ENCODE measurements at regions not wholly inside any gene's neighbourhood (a gene's known extent, or its start where the extent isn't known, plus 50 kb on each side); places are given as distances from the start of the nearest gene placed in this dataset.

DNA sequence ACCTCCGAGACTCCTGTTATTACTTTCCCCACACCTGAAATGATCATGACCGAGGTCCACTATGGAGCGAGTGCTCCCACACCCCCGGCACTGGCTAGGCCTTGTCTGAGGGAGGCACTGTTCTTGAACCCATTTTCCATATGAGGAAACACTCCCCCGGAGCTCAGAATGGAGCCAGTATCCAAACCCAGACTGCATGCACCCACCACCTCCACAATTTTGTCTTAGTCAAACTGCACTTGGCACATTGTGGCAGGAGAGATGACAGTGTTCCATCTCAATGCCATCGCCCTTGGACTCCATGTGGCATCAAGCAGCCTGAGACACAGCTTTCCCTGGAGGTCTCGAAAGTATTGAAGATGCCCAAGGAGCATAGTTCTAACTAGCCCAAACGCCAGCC lies 154.1 kb downstream of the NUP210 start:
- DNase-seq = no peak

DNA sequence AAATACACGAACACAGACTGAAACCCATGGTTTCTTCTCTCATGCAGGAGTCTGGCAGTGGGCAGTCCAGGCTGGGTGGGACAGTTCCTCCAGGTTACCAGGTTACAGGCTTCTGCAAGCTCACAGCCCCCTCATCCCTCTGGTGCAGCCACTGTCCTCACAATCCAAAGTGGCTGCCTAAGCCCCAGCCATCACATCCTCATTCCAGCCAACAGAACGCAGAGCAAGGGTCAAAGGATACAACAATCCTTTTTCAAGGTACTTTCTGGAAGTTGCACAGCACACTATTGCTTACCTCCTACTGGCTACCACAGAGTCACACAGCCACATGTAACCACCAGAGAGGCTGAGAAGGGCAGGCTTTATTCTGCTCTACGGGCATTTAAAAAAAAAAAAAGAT lies 154.6 kb downstream of the NUP210 start:
- no peak for DNase-seq

DNA sequence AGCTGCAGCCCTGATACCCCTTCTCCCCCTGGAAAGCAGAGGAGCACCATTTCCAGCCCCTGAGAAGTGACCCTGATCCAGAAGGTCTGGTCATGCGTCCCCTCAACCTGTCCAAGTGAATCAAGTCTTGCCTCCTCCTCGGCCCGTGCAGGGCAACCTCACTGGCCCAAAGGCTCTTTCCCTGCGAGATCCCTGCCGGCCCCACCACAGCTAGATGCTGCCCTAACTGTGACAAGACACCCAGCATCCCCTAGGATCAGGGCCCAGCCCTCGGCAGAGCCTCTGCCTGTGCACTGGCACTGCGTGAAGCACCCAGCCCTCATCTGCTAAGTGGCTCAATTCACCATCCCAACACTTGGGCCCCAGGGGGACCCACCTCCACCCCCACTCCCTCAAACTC lies 155.1 kb downstream of the NUP210 start:
- no peak for DNase-seq

DNA sequence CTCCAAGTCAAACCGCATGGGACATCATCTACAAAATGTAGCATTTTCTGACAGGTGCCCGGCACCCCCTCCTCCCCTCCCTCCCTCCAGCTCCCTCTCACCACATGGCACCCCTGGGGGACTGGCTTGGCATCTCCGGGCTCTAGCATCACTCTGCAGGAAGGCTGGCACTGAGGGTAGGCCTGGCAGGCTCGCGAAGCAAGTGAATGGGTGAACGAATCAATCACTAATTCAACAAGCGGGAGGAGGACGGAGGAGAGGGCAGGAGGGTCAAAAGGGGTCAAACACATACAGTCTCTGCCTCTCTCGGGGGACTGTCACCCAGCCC lies 155.7 kb downstream of the NUP210 start:
- DNase-seq = no peak

DNA sequence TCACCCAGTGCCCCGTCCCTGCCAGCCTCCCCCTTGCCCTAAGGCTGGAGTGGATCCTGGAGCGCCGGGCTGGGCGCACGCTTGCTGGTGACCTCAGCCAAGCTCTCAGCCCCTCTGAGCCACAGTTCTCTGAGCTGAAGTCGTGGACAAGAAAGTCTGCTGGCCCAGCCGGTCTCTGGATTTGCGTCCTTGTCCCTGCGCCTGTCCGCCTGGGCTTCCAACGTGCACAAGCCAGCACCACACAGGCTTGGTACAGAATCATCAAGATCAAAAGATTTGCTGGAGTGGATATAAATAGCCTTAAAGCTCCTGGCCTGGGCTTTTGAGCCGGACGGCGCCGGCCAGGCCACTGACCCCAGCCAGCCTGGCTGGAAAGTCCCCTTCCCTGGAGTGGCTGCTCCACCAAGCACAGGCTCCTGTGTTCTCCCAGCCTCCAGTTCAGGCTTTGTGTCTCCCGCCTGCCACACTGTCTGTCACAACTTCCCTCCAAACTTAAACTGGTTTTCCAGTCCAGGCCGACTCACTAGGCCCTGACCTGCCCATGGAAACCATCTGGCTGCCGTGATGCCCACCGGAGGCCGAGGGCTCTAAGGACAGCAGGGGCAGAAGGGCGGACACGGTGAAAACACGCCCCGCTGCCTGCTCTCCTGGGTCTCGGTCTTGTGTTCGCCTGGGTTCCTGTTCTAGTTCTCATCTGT lies 156.2 kb downstream of the NUP210 start:
- no peak for DNase-seq

DNA sequence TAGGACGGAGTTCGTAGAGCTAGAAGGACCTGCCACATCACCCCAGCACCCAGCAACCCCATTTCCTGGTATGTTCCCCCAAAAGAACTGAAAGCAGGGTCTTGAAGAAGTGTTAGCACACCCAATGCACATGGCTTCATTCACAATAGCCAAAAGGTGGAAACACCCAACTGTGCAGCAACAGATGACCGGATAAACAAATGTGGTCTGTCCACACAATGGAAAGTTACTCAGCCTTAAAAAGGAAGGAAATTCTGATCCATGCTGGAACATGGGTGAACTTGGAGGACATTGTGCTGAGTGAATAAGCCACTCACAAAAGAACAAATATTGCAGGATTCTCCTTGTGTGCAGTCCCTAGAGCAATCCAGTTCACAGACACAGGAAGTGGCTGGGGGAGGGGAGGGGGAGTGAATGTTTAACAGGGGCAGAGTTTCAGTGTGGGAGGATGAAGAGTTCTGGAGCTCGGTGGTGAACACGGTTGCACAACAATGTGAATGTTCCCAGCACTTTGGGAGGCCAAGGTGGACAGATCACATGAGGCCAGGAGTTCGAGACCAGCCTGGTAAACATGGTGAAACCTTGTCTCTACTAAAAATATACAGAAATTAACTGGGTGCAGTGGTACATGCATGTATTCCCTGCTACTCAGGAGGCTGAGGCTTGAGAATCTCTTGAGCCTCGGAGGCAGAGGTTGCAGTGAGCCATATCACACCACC lies 157.5 kb downstream of the NUP210 start:
- peak; percentile 71 for DNase-seq

DNA sequence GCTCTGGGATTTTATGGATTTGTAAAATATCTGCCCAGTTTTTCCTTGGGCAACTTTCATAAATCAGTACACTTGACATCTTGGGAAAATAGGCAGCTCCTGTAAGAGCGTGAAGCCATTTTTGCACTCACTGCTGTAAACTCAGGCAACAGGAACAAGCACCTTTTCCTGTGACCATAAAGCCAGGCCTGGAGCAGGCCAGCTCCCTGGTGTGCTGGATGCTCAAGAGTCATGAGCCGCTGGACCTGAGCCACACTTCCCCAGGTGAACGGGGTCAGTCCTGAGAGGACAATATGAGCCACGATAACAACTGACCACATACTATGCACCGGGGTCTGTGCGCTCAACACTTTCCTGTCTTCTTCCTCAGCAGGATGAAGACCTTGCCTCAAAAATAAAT lies 158.2 kb downstream of the NUP210 start:
- DNase-seq = no peak

DNA sequence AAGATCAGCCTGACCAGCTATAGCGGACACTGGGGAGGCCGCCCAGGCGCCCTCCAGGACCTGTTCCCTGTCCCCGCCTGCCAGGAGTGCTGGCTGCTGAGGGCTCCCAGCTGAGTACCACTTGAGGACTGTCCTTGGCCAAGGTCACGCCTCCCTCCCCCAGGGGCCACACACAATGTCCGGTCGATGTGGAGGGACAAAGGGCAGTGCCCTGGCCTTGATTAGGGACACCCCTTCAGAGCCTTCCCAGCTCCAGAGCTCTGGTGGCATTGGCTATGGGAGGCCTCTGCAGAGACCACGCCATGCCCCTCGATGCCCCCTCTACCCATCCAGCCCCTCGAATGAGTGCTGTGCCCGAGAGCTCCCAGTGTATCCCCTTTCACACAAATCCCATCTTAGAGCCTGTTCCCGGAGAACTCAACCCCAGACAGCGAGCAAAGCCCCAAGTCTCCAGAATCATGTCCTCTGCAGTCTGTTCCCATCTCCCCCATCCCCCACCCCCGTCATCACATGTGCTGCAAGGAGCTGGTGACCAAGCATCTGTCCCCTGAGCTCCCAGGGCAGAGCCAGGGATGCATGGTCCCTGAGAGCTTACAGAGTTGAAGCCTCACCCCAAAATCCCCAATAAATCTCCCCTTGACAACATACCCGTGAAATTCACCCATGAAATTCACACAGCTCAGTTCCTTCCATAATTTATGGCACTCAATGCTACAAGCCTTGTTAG lies 158.9 kb downstream of the NUP210 start:
- no peak for DNase-seq

DNA sequence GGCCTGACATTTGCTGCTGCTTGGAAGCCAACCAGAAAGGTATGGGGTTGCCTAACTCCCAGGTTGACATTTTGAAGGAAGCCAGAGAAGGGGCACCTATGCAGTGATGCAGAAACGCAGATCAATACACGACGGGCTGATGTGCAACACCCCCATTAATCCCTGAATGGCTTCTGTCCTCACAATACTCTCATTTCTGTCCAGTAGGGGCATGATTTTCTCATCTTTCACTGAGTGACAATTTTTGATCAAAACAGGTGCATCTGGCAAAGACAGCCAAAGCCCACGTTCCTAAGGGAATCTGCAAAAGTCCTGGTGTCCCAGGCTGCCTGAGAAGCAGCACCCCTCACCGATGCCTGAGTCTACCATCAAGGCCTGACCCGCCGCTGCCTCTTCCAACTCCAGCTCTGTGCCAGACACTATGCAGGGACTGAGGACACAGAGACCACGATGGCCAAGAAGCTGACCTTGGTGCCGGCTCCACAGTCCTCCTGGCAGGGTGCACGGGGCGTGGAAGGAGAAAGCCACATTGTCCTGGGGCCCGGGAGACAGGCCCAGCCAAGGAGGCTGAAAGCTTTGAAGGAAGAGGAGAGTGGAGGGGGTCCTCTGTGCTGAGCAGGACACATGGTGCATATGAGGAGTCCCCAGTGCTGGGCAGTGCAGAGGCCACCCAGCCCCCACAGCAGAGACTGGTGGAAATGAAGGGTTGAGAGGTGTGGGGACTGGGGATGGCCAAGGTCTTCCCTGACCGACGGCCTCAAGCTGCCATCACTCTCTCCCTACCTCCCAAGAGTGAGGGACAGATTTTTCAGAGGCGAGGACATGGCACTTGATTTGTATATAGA lies 159.6 kb downstream of the NUP210 start:
- DNase-seq = no peak

DNA sequence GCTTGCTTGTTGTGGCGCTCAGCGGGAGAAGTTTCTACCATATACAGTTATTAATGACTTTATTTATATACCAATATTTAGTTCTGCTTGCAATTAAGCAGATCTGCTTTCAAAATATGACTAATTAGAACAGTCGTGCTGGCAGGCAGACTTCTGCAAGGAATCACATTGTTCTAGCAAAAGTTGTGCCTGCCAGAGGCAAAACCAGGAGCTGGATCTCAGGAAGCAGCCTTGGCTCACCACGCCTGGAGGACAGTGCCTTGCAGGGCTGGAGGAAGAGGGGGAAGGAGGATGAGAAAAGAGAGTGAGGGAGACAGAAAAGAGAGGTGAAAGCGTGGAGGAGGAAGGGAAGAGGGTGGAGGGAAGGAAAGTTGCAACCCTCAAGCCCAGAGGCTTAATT lies 160.3 kb downstream of the NUP210 start:
- DNase-seq = no peak

DNA sequence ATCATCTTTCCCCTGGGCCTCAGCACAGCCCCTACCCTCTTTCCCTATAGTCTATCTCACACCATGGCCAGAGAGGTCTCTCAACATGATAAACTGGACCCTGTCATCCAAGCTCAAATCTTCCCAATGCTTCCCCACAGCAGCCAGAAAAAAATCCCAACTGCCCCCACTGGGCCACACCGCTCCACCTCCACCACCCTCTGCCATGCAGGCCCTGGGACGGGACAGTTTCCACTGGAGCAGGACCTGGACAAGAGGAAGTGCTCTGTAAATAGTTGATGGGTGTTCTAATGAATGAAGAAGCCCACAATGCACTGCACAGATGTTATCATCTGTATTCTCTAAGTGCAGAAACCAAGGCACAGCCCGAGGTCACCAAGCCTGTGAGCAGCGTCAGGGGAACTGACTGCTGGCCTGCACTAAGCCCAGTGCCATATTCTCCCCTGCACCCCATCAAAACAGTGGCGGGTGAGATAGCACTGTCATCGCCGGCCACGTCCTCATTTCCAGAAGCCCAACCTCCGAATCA lies 161.1 kb downstream of the NUP210 start:
- DNase-seq = no peak

DNA sequence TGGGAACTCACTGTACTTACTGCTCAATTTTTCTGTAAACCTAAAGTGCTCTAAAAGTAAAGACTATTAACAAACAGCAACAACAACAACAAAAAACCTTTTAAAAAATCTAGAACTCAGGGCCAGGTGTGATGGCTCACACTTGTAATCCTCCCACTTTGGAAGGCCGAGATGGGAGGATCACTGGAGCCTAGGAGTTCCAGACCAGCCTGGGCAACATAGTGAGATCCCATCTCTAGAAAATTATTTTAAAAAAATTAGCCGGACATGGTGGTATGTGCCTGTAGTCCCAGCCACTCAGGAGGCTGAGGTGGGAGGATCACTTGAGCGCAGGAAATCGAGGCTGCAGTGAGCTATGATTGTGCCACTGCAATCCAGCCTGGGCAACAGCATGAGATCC lies 161.8 kb downstream of the NUP210 start:
- DNase-seq = no peak

DNA sequence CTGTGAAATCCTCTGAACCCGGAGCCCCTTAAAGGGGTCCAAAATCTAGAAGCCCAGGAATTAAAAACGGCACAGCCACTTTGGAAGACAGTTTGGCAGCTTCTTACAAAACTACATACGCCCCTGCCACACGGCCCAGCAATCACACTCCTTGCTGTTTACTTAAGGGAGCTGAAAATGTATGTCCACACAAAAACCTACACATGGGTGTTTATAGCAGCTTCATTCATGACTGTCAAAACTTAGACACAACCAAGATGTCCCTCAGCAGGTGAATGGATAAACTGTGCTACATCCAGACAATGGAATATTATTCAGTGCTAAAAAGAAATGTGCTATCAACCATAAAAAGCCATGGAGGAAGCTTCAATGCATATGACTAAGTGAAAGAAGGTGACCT lies 162.5 kb downstream of the NUP210 start:
- no peak for DNase-seq

DNA sequence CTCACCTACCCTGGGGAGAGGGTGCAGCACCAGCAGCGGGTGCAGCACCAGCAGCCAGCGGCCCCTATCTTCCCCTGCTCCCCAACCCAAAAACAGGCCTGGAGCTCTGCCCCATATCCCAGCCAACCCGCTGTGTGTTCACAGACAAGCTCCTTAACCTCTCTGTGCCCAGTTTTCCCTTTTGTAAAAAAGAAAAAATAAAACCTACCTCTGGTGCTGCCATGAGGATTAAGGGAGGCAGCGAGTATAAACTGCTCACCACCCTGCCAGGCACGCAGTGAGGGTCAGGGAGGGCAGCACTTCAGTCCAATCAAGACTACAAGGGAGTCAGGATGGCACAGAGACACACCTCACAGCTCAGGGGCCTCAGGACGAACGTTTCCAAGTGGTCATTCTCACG lies 163.3 kb downstream of the NUP210 start:
- DNase-seq = no peak

DNA sequence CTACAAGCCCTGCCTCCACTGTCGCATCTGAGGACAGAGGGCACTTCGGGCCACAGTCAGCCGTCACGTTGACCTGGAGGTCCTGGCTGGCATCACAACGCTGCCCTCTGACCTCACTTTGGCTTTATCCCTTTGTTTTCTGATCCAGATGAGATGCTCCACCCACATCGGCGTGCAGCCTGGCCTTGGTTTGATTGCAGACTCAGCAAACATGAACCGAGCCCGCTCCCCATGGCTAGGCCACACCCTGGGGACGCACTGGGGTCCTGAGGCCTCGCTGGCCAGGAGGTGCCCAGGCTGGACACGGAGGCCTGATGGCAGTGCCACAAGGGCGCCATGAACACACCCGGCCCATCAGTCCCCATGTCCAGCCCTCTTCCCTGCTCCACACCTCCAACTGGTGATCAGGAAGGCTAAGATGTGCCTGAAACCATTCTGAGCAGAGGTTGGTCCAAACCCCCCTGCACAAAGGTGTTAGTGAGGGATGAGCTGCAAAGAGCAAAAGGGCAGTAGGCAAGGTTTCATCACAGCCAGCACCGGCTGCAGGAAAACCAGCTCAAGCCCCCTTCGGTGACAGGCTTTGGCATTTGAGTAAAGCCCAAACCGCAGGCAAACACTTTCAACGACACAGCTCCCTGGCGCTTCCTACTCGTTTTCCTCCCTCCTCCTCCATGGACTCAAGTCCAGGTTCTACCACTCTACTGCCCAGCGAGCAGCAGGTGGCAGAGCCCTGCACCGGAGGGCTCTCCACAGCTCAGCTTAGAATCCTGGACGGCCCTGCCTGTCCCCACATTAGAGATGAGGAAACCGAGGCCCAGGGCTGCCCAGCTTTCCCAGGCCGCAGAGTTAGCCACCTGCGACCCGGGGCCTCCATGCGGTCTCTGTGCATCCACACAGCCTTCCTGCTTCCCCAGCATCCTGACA lies 165.8 kb downstream of the NUP210 start:
- DNase-seq = no peak

DNA sequence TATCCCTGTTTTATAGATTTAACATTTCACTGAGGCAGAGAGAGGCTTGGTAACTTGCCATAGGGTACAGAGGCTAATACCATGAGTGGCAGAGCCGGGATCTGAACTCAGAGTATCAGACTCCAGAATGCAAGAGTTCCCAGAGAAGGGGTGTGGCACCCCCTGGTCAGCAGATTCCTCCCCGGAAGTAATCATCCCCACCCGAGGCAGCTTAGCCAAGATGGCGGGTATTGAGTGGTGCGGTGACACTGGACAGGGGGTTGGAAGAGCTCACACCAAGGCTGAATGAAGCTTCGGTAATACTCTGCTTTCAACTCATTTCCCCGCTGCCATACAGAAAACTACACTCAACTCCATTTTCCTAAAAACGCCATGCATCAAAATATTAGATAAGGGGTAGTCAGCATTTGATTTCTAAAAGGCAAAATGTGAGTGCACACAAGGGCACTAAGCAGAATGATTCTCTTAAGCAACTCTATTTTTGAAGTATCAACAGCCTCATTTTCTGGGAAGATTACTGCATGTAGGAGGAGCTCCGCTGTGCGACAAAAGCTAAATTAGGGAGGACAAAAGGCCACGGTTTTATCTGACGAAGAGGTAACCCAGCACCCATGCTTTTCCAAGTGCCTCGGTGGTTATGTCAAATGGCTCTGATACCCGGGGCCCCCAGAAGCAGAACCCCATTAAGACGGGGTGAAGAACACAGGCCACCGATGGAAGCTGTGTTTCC lies 166.7 kb downstream of the NUP210 start:
- DNase-seq = no peak

DNA sequence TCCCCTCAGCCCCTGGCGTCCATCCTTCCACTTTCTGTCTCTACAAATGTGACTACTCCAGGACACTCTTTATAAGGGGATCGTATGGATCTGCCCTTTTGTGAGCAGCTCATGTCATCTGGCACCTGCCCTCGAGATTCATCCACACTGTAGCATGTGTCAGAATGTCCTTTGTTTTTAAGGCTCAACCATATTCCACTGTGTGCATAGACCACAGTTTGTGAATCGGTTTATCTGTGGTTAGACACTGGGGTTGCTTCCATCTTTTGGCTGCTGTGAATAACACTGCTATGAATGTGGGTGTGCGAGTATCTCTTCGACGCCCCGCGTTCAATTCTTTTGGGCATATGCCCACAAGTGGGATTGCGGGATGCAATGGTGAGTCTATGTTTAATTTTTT lies 167.9 kb downstream of the NUP210 start:
- DNase-seq = peak; percentile 37

DNA sequence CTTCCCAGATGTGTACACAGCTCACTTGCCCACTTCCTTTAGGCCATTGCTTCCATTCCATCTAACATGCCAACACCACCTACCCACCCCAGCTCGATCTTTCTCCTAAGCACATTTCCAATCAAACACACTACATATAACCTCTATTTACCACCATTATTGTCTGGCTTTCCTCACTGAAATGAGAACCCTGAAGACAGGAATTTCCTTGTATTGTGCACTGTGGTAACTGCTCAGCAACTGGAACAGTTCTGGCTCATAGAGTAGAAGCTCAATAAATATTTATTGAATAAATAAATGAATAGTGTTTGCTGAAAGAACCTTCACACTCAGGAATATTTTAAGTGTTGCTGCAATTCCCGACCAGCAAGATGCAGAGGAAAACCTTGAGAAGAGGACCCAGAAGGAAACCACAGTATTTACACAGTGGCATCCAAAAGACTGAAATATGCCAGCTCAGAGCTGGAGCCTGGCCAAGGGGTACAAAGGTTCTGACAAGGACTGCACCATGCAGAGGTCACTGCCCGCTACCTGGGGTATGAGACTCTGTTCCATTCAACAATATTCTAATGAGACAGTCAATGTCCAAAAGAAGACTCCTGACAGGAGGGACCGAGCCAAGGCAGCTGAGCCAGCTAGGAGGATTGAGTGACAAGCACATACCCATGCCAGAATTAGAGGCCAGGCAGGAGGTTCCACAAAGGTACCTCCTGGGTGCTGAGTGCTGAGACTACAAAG lies 168.8 kb downstream of the NUP210 start:
- DNase-seq = no peak

DNA sequence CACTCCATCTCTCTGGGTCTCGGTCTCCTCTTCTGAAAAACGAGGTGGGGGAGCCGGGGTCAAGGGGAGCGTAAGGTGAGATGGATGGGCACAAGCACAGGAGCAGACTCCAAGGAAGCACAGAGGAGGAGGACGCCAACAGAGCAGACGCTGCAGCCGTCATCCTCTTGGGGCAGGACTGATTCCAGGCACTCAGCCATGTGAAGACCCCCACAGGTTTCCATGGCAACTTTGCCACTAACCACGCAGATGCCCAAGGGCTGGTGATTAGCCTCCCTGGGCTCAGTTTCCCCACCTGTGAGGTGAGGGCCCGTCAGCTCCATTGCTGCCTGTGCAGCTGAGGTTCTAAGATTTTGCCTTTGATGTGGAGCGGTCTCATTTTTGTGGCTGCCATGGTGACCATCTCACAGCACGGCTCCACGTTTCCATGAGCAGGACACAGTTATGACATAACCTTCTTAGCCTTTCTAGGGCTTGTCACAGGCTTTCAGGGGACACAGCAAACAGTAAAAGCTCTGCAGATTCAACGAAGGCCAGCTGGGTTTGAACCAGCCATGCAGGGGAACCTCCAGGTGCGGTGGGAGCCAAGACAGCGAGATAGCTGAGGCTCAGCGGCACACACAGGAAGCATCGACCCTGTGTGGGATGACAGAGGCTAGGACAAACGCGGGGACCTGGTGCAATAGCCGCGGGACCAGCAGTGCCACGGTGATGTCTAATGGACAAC lies 170.3 kb downstream of the NUP210 start:
- no peak for DNase-seq

DNA sequence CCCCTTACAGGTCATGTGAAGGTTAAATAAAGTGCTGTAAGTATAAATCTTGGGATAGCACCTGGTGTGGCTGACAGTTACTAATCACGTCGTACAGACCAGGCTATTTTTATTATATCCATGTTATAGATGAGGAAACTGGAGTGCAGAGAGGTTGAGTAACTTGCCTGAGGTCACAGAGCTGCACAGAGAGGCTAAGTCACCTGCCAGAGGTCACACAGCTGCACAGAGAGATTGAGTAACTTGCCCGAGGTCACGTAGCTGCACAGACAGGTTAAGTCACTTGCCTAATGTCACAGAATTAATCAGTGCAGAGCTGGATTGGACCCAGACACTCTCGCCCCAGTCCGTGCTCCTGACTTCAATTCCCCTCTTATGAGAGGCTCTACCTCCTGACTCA lies 171.5 kb downstream of the NUP210 start:
- DNase-seq = peak; percentile 21
